ENCODE measurements at regions not wholly inside any gene's neighbourhood (a gene's known extent, or its start where the extent isn't known, plus 50 kb on each side); places are given as distances from the start of the nearest gene placed in this dataset.

GRCh38 chr13:27673911-27674310 is 52.2 kb downstream of the POLR1D start:
- no peak for DNase-seq

GRCh38 chr13:27678306-27679040 is 56.8 kb downstream of the POLR1D start:
- no peak for DNase-seq

GRCh38 chr13:27679396-27679795 is 57.7 kb downstream of the POLR1D start:
- no peak for DNase-seq

DNA sequence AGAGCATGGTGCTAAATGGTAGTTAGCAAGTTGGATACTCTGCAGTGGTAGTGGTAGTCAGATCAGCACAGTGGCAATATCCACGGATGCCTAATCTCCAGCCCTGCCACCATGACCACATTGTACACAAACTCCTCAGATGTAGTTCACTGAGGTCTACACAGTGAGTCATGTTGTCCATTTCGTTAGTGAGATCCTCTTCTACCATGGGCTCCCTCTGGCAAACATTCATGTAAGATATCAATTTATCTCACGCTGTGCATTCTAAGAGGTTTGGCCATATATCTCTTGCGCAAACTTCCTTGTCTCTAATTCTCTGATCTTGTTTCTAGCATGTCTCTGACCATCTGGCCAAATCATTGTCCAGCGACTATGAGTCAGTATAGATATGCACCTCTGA is 58.2 kb downstream of the POLR1D start:
- no peak for DNase-seq

- DNase-seq, result no peak
Measured at GRCh38 chr13:27680465-27680864, 58.8 kb downstream of the POLR1D start.

- no peak for DNase-seq
Measured at GRCh38 chr13:27691207-27691606, 69.5 kb downstream of the POLR1D start.

DNA sequence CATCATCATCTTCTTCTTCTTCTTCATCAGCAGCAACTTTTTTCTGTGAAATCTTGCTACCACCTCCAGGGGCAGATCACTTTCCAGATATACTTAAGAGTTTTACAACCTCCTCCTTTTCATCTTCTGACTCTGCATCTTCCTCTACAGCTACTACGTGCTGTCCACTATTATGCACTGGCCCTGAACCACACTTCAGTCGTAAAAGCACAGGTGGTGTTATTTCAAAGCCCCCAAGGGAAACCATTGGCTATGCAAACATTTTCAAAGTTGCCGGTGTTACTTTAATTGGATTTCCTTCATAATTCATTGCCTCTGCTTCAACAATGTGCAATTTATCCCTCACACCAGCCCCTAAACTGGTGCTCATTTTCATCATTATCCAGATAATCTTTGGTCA is 75.0 kb downstream of the POLR1D start:
- DNase-seq, result no peak

GRCh38 chr13:27699952-27700351 is 78.3 kb downstream of the POLR1D start:
- no peak for DNase-seq

DNA sequence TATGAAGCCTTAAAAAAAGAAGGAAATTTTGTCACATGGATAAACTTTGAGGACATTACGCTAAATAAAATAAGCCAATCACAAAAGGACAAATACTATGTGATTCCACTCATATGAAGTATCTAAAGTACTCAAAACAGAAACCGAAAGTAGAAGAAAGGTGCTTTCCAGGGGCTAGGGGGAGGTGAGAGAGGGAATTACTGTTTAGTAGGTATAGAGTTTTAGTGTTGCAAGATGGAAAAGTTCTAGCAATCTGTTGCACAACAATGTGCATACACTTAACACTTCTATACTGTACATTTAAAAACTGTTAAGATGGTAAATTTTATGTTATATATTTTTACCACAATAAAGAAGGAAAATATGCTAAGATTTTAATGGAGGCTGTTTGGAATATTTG is 83.0 kb downstream of the POLR1D start:
- no peak for DNase-seq

DNA sequence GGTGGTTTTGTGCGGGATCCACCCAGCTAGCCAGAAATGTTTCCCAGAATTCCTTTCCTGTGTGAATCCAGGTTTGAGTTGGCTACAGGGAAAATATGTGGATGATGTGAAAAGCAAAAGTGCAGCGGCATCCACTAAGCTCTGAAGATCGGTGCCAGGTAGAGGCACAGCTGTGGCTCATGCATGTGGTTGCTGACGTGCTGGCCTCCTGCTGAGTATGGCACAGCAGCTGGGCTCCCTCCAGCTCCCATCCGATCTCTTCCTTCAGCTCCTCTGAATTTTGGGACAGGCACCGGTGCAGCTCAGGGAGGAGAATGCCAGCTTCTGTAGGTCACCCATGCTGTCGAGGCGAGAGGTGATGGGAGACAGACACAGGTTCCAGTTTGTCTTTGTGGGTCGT is 84.0 kb upstream of the GSX1 start:
- no peak for DNase-seq

DNA sequence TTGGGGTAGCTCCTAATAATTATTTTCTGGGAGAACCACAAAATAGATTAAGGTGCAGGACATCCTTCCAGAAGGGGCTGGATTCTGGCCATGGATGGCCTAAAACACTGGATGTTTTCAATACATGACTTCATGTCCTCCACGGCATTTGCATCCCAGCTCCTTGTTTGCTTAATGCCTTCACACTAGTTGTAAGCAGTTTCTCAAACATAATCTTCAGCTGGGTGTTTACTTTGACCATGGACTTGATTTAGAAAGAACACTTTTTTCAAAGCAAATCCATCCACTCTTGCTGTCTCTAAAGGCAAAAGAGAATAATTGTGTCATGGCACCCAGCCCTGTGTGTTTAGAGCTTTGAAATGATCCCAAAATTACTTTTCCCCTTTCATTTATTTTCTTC is 82.5 kb upstream of the GSX1 start:
- DNase-seq, result no peak

DNA sequence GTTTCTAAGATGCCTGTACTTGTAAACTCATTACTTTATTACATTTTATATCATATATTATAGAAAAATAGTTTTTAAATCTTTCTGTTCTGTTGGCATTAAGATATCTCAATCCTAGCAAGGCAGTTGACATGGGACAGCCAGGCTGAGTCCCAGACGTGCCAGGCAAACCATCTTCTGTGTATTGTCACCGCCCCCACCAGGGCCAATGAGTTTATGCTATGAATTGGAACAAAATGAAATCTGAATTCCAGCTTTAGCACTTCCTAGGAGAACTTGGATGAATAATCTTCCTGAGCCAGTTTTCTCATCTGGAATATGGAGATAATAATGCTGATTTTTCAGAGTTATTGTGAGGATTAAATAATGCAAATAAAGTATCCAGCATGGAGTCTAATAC is 79.9 kb upstream of the GSX1 start:
- no peak for DNase-seq

- DNase-seq, result no peak
Measured at GRCh38 chr13:27713767-27714166, 78.5 kb upstream of the GSX1 start.

DNA sequence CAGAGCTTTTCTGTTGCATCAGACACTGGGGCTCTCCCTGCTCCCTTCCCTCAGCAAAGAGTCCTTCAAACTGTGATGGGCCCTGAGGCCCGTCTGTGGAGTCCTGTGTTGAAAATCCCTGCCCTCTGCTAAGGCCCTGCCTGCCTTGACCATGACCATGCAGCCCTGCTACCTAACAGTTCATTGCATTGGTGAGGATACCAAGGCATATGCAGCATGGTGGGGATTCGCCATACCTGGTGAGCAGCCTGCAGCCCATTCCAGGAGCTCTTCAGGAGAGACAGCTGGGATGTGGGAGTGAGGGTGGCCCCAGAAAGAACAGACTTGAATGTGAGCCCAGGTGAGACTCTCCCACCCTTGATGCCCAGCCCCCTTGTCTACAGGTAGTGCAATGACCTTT is 70.6 kb upstream of the GSX1 start:
- no peak for DNase-seq

DNA sequence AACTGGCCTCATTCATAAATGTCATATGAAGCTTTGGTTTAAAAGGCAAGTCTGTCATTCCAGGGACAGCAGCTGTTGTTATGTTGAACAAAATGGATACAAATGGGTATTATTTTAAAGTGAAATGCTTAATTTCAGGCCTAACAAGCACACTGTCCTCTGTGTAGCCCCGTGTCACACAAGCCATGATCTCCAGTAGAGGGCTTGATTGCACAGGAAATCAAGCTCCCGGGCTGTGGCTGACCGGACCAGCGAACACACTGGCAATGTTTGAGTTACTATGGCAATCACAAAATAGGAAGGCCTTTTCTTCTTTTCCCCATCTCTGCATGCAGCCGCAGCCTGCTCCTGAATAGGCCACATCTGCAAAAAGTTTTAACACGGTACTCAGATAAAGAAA is 64.0 kb upstream of the GSX1 start:
- peak in 26 of 56 donors; percentile 1 to 53 (median 19) for DNase-seq

DNA sequence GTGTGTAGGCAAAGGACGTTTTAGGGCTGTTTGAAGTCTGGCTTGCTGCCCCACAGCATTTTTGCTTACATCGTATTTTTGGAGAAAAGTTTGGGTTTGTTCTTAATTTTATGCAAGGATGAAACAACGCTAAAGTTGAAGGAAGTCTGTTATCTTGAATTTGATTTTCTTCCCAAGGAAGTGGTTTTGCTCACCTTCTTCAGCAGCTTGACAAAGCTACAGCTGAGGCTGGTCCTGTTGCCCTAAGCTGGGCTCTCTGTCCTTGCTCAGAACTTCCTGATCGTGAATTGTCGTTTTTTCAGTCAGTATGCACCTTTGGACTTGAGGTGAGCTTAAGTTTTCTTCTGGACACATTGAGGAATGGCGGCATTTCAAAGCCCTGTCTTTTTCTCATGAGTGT is 62.1 kb upstream of the GSX1 start:
- DNase-seq, result no peak
